Lower leg skin (tissue), 3 donors: ENCODE measurements at regions not wholly inside any gene's neighbourhood (a gene's known extent, or its start where the extent isn't known, plus 50 kb on each side); places are given as distances from the start of the nearest gene placed in this dataset.

Experiments
- POLR2A ChIP-seq, 2 donors: fragments of 450-650 bp; IDR thresholded peaks; one replicate each; pipeline ENCODE4 v1.6.1; 2016 to 2017; ENCODE audit warnings: antibody characterized with exemption in 2 of 2, mild to moderate bottlenecking in 1 of 2, moderate library complexity in 1 of 2
- TF ChIP-seq, protein P1 (sequence below), 3 donors: fragments of 450-650 bp; IDR thresholded peaks; one replicate each; pipeline ENCODE4 v1.5.1; 2016; ENCODE audit warnings: antibody characterized with exemption in 3 of 3, mild to moderate bottlenecking in 3 of 3, moderate library complexity in 2 of 3

GRCh38 chr7:142534726-142535122 is 214.5 kb upstream of the PRSS1 start:
- TF ChIP-seq, protein P1, sequence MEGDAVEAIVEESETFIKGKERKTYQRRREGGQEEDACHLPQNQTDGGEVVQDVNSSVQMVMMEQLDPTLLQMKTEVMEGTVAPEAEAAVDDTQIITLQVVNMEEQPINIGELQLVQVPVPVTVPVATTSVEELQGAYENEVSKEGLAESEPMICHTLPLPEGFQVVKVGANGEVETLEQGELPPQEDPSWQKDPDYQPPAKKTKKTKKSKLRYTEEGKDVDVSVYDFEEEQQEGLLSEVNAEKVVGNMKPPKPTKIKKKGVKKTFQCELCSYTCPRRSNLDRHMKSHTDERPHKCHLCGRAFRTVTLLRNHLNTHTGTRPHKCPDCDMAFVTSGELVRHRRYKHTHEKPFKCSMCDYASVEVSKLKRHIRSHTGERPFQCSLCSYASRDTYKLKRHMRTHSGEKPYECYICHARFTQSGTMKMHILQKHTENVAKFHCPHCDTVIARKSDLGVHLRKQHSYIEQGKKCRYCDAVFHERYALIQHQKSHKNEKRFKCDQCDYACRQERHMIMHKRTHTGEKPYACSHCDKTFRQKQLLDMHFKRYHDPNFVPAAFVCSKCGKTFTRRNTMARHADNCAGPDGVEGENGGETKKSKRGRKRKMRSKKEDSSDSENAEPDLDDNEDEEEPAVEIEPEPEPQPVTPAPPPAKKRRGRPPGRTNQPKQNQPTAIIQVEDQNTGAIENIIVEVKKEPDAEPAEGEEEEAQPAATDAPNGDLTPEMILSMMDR (IDR thresholded peaks at IDR 0.05) = no peak
- no peak for TF ChIP-seq POLR2A (IDR thresholded peaks at IDR 0.05)
